OCI-LY1 (cell line): ENCODE measurements at regions not wholly inside any gene's neighbourhood (a gene's known extent, or its start where the extent isn't known, plus 50 kb on each side); places are given as distances from the start of the nearest gene placed in this dataset.

ENCODE experiments used
- H2AFZ ChIP-seq: fragments of 200-600 bp; sonication (generic), shearing (Covaris generic); 2 replicates; pipeline ENCODE4 v1.6.0; 2014; ENCODE audit warnings: antibody characterized with exemption, mild to moderate bottlenecking, low read length
- H3F3A ChIP-seq: fragments of 200-600 bp; sonication (generic), shearing (Covaris generic); 2 replicates; pipeline ENCODE4 v1.6.0; 2014; ENCODE audit warnings: mild to moderate bottlenecking, antibody characterized with exemption, low read length, moderate library complexity; ENCODE audit not compliant: insufficient read depth
- H3K27ac ChIP-seq: fragments of 200-600 bp; sonication (generic); 2 replicates; pipeline ENCODE4 v1.5.1; 2014; ENCODE audit warnings: low read length, mixed run types, mild to moderate bottlenecking, low read depth; ENCODE audit not compliant: poor library complexity, severe bottlenecking
- H3K27me3 ChIP-seq: fragments of 200-600 bp; sonication (generic); 2 replicates; pipeline ENCODE4 v1.6.0; 2014; ENCODE audit warnings: antibody characterized with exemption, mild to moderate bottlenecking, low read length, moderate library complexity; ENCODE audit not compliant: insufficient read depth
- H3K36me3 ChIP-seq: fragments of 200-600 bp; sonication (generic); 2 replicates; pipeline ENCODE4 v1.6.1; 2014; ENCODE audit warnings: mild to moderate bottlenecking, antibody characterized with exemption, low read length, moderate library complexity, mixed read lengths; ENCODE audit not compliant: insufficient read depth
- H3K4me1 ChIP-seq: fragments of 200-600 bp; sonication (generic); 2 replicates; pipeline ENCODE4 v1.5.1; 2014; ENCODE audit warnings: mild to moderate bottlenecking, low read length, moderate library complexity; ENCODE audit not compliant: insufficient read depth, severe bottlenecking
- H3K4me2 ChIP-seq: fragments of 200-600 bp; sonication (generic), shearing (Covaris generic); 2 replicates; pipeline ENCODE4 v1.6.1; 2014; ENCODE audit warnings: low read length
- H3K4me3 ChIP-seq: fragments of 200-600 bp; sonication (generic); 2 replicates; pipeline ENCODE4 v1.5.1; 2014; ENCODE audit warnings: low read length, low read depth, mild to moderate bottlenecking, mixed read lengths; ENCODE audit not compliant: poor library complexity, severe bottlenecking
- H3K79me2 ChIP-seq: fragments of 200-600 bp; shearing (Covaris generic); 2 replicates; pipeline ENCODE4 v1.6.1; 2016; ENCODE audit warnings: mixed run types, low read length, mixed read lengths; ENCODE audit not compliant: insufficient read depth
- H3K9ac ChIP-seq: fragments of 200-600 bp; sonication (generic), shearing (Covaris generic); 2 replicates; pipeline ENCODE4 v1.6.1; 2014; ENCODE audit warnings: mild to moderate bottlenecking, low read length, mixed read lengths
- H3K9me2 ChIP-seq: fragments of 200-600 bp; sonication (generic), shearing (Covaris generic); 2 replicates; pipeline ENCODE4 v1.6.1; 2014; ENCODE audit warnings: low read depth, mild to moderate bottlenecking, low read length, mixed read lengths
- H3K9me3 ChIP-seq: fragments of 200-600 bp; shearing (Covaris generic); 2 replicates; pipeline ENCODE4 v1.6.1; 2014; ENCODE audit warnings: low read length, mixed read lengths
- H4K20me1 ChIP-seq: fragments of 200-600 bp; sonication (generic), shearing (Covaris generic); 2 replicates; pipeline ENCODE4 v1.6.0; 2016; ENCODE audit warnings: mild to moderate bottlenecking, low read length; ENCODE audit not compliant: insufficient read depth
- EZH2 ChIP-seq: fragments of 200-600 bp; sonication (generic), shearing (Covaris generic); IDR thresholded peaks from 2 replicates; pipeline ENCODE4 v1.8.0; 2017; ENCODE audit warnings: borderline replicate concordance, mixed run types, mild to moderate bottlenecking, antibody characterized with exemption, low read length, moderate library complexity, mixed read lengths
- TF ChIP-seq, protein P1 (sequence below): fragments of 200-600 bp; sonication (generic), shearing (Covaris generic); IDR thresholded peaks from 2 replicates; pipeline ENCODE4 v1.5.1; 2017; ENCODE audit warnings: mild to moderate bottlenecking, antibody characterized with exemption, low read length, moderate library complexity, mixed read lengths

DNA sequence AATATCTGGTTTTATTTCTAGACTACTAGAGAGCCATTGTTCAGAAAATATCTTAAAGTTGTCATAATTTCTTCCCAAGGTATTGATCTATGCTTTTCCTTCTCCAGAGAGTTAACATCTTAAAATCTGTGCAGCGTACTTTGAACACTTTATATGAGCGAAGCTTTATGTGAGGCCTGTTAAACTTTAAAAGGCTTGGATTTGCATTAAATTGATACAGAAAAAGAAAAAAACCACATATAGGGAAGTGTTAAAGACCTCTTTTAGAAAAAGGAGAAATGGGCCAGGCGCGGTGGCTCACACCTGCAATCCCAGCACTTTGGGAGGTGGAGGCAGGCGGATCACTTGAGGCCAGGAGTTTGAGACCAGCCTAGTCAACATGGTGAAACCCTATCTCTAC is 59.2 kb upstream of the MORC3 start:
- peak overlapping the region; percentile 50; the same call in 1 of the 2 replicates for H3K9ac ChIP-seq
- H2AFZ ChIP-seq = no peak overlapping the region
- H3K4me1 ChIP-seq = peaks cover 43% of the 10 kb centered on the region
- H3K27me3 ChIP-seq = no peaks in the 10 kb centered on the region
- no peaks in the 10 kb centered on the region for H3K79me2 ChIP-seq
- H3K27ac ChIP-seq = peak overlapping the region; percentile 70
- H4K20me1 ChIP-seq = no peaks in the 10 kb centered on the region
- no peaks in the 10 kb centered on the region for H3K9me2 ChIP-seq
- peak overlapping the region; percentile 68 for H3K4me2 ChIP-seq
- no peak for TF ChIP-seq EZH2
- TF ChIP-seq, protein P1, sequence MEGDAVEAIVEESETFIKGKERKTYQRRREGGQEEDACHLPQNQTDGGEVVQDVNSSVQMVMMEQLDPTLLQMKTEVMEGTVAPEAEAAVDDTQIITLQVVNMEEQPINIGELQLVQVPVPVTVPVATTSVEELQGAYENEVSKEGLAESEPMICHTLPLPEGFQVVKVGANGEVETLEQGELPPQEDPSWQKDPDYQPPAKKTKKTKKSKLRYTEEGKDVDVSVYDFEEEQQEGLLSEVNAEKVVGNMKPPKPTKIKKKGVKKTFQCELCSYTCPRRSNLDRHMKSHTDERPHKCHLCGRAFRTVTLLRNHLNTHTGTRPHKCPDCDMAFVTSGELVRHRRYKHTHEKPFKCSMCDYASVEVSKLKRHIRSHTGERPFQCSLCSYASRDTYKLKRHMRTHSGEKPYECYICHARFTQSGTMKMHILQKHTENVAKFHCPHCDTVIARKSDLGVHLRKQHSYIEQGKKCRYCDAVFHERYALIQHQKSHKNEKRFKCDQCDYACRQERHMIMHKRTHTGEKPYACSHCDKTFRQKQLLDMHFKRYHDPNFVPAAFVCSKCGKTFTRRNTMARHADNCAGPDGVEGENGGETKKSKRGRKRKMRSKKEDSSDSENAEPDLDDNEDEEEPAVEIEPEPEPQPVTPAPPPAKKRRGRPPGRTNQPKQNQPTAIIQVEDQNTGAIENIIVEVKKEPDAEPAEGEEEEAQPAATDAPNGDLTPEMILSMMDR = 0 out of 2 replicates have a peak, but pooled peaks have one; percentile 3
- no peaks in the 10 kb centered on the region for H3K9me3 ChIP-seq
- H3K4me3 ChIP-seq = peak overlapping the region; percentile 46
- no peaks in the 10 kb centered on the region for H3F3A ChIP-seq
- H3K36me3 ChIP-seq = no peaks in the 10 kb centered on the region

DNA sequence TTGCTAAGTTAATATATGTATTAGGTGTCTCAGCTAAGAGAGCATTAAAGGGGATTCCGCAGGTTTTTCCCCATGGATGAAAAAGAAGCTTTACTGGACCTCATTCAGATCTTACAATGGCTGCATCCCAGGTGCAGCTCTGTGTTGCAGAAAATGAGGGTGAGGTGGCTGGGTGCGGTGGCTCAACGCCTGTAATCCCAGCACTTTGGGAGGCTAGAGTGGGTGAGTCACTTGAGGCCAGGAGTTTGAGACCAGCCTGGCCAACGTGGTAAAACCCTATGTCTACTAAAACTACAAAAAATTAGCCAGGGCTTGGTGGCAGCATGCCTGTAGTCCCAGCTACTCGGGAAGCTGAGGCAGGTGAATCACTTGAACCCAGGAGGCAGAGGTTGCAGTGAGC is 58.5 kb upstream of the MORC3 start:
- Histone ChIP-seq H3K4me3 (no peak overlapping the region), H3K79me2 (no peaks in the 10 kb centered on the region), H3F3A (no peaks in the 10 kb centered on the region), H2AFZ (no peak overlapping the region), H3K4me2 (no peak overlapping the region), H3K4me1 (peaks cover 39% of the 10 kb centered on the region), H3K27ac (peak overlapping the region; percentile 70), H3K36me3 (no peaks in the 10 kb centered on the region), H3K9ac (no peak overlapping the region), H4K20me1 (no peaks in the 10 kb centered on the region), H3K27me3 (no peaks in the 10 kb centered on the region), H3K9me2 (no peaks in the 10 kb centered on the region), H3K9me3 (no peaks in the 10 kb centered on the region)
- TF ChIP-seq, protein P1 = no peak
- no peak for TF ChIP-seq EZH2

DNA sequence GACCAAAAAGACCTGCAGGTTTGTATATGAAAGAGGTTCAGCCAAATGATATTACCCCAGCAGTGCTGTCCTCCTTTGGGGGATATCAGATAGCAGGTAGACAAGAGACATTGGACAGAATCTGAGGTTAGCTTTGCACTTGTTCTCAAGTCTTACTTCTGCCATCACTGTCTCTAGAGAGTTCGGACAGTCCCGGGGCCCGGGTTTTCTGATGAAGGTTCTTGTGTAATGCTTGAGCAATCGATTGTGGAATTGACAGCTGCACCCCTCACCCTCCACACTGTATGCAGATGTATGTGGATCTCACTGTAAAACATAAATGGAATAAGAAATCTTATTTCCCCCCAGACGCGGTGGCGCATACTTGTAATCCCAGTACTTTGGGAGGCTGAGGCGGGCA is 56.2 kb upstream of the MORC3 start:
- no peak overlapping the region for H2AFZ ChIP-seq
- no peaks in the 10 kb centered on the region for H3K79me2 ChIP-seq
- H4K20me1 ChIP-seq = no peaks in the 10 kb centered on the region
- H3K9me2 ChIP-seq = no peaks in the 10 kb centered on the region
- H3K9me3 ChIP-seq = no peaks in the 10 kb centered on the region
- peaks cover 39% of the 10 kb centered on the region for H3K4me1 ChIP-seq
- H3K9ac ChIP-seq = no peak overlapping the region
- H3K36me3 ChIP-seq = no peaks in the 10 kb centered on the region; the same call in 1 of the 2 replicates
- no peak overlapping the region for H3K4me3 ChIP-seq
- H3K27ac ChIP-seq = peak overlapping the region; percentile 3
- no peaks in the 10 kb centered on the region for H3F3A ChIP-seq
- TF ChIP-seq, protein P1 = no peak
- TF ChIP-seq EZH2 = no peak
- no peak overlapping the region for H3K4me2 ChIP-seq
- H3K27me3 ChIP-seq = no peaks in the 10 kb centered on the region
